Urinary bladder (tissue), 3 donors: ENCODE measurements at regions not wholly inside any gene's neighbourhood (a gene's known extent, or its start where the extent isn't known, plus 50 kb on each side); places are given as distances from the start of the nearest gene placed in this dataset.

Source experiments
- DNase-seq: peaks from one replicate; pipeline ENCODE4 v3.0.0-alpha.2; 2015; ENCODE audit errors: extremely low spot score
- H3K27ac ChIP-seq: one replicate; pipeline ENCODE4 v1.5.1; 2013; ENCODE audit warnings: low read depth, mild to moderate bottlenecking, moderate library complexity
- H3K36me3 ChIP-seq: one replicate; pipeline ENCODE4 v1.6.1; 2013; ENCODE audit warnings: mild to moderate bottlenecking, moderate library complexity; ENCODE audit not compliant: insufficient read depth
- H3K4me1 ChIP-seq: one replicate; pipeline ENCODE4 v1.6.1; 2013; ENCODE audit warnings: mild to moderate bottlenecking, moderate library complexity; ENCODE audit not compliant: insufficient read depth
- H3K4me3 ChIP-seq: one replicate; pipeline ENCODE4 v1.5.1; 2013; ENCODE audit warnings: low read depth, low read length
- WGBS: extraction: QIAGEN DNeasy Blood & Tissue Kit; methylation state at CpG from one replicate; pipeline ENCODE4 v1.1.7; 2013; 5-methylcytosine and 5-hydroxymethylcytosine counted together
- donor health status: healthy with polysubstance abuse.
- donor health status: healthy.

DNA sequence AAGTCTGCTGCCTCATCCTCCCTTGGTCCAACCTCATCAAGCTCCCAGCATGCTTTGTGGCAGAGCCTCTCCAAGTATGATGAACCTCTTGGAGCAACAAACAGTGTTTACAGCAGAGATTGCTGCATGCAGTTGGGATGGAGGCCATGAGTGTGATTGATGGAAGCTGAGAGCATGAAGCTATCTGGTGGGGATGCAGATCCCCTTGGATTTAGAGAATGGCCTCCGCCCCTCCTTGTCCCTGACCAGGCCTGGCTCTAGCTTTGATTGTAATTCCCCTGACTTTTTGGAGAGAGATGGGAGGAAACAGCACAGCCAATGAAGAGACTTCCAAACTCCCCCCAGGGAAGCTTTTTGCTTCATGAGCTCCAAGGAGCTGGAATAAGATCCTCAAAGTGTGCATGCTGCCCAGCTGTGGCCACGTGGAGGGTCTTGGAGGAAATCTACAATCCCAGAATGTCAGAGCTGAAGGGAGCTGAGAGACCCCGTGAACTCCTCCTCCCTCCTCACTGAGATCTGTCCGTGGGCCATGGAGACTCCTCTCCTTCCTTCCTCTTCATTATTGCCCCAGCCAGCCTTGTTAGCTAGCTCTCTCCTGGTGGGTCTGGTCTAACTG is 165.3 kb upstream of the USP24 start:
- Histone ChIP-seq H3K4me1 (no peaks in the 10 kb centered on the region), H3K4me3 (no peak overlapping the region), H3K27ac (no peak overlapping the region), H3K36me3 (no peaks in the 10 kb centered on the region)
- DNase-seq, result no peak
- WGBS, result 62% methylated on average over 4 of the region's 4 CpGs

DNA sequence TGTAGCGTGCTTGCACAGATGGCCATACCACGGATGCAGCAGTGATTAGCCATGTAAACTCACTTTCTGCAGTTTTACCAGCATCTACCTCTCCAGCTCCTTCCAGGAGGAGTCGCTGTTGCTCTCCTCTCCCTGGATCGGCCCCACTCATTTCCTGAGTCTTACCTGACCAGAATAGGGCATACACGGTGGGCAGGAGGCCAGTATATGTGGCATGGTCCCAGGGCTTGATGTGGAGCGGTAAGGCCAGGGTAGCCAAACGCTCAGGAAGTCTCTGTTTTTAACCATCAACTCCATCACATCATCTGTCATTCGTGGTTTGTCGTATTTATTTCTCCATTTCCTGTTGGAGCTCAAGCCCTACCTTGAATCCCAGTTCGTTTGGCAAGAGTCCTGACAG is 163.4 kb upstream of the USP24 start:
- no peak overlapping the region for H3K27ac ChIP-seq
- no peak for DNase-seq
- H3K4me3 ChIP-seq, result no peak overlapping the region
- 65% methylated on average over 10 of the region's 10 CpGs for WGBS
- no peaks in the 10 kb centered on the region for H3K4me1 ChIP-seq
- no peaks in the 10 kb centered on the region for H3K36me3 ChIP-seq

DNA sequence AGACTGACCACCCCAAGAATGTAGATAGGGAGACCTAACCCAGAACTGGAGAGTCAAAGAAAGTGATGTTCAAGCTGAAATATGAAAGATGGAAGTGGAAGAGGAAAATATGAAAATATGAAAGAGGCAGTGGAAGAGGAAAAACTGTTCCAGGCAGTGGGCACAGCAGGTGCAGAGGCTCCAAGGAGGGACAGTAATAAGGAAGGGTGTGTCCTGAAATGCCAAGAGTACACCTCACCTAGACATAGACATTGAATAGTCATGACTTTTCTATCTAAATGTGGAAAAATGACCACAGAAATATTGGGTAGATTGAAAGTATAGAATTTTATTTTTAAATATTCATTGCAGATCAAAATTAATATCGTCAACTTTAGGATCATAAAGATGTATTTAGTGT is 161.7 kb upstream of the USP24 start:
- Histone ChIP-seq H3K27ac (no peak overlapping the region), H3K4me3 (no peak overlapping the region), H3K36me3 (no peaks in the 10 kb centered on the region), H3K4me1 (no peaks in the 10 kb centered on the region)
- DNase-seq, result no peak
- 100% methylated on average over 1 of the region's 1 CpG for WGBS

- H3K4me1 ChIP-seq, result no peaks in the 10 kb centered on the region
- H3K4me3 ChIP-seq, result no peak overlapping the region
- H3K27ac ChIP-seq, result no peak overlapping the region
- no peak for DNase-seq
- no peaks in the 10 kb centered on the region for H3K36me3 ChIP-seq
- 40% methylated on average over 4 of the region's 4 CpGs for WGBS
These were observed 160.6 kb upstream of the USP24 start for GRCh38 chr1:55375617-55376258.

GRCh38 chr1:55374801-55375616 is 159.8 kb upstream of the USP24 start:
- Histone ChIP-seq H3K27ac (no peak overlapping the region), H3K36me3 (no peaks in the 10 kb centered on the region), H3K4me3 (no peak overlapping the region), H3K4me1 (no peaks in the 10 kb centered on the region)
- no peak for DNase-seq
- 74% methylated on average over 14 of the region's 14 CpGs for WGBS

DNA sequence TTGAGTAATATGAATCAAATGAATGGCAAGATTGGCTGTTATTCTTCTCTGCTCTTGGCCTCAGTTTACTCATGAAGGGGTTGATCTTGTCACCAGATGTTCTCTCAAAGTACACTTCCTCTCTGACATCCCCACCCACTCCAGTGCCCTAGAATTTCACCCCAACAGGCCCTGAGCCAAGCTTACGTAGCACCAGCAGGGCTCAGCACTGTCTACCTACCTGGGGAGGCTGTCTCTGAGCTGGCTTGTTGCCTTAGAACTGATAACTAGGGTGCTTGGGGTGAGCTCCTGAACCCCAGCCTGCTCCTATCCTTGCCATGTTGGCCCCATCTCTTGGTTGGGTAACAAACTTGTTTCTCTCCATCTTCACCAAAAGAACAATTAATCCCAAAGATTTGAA is 159.1 kb upstream of the USP24 start:
- H3K27ac ChIP-seq, result no peak overlapping the region
- no peaks in the 10 kb centered on the region for H3K4me1 ChIP-seq
- no peaks in the 10 kb centered on the region for H3K36me3 ChIP-seq
- 95% methylated on average over 1 of the region's 1 CpG for WGBS
- DNase-seq, result no peak
- no peak overlapping the region for H3K4me3 ChIP-seq

DNA sequence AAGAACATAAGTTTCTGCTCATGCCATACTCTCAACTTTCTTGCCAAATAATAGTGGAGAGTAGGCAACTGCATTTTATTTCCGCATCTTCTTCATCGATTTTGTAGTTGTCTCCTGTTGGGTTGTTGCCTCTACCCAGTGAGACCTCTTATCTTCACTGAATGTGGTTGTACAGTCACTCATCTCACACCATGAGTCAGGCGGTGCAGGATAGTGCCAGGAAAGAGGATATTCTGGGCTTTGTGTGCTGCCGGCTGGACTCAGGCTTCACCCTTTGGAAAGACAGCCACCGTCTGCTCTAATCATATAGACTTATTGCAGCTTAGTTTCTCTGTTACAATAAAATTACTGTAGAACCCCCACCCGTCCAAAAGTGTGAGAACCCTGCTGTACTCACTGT is 154.3 kb upstream of the USP24 start:
- Histone ChIP-seq H3K36me3 (no peaks in the 10 kb centered on the region), H3K4me3 (no peak overlapping the region), H3K27ac (no peak overlapping the region), H3K4me1 (no peaks in the 10 kb centered on the region)
- DNase-seq, result no peak
- 67% methylated on average over 6 of the region's 6 CpGs for WGBS

- DNase-seq, result no peak
- Histone ChIP-seq H3K4me3 (no peak overlapping the region), H3K4me1 (no peaks in the 10 kb centered on the region), H3K27ac (no peak overlapping the region), H3K36me3 (no peaks in the 10 kb centered on the region)
- WGBS, result 90% methylated on average over 3 of the region's 3 CpGs
These were observed 153.5 kb upstream of the USP24 start for GRCh38 chr1:55368698-55369097.

DNA sequence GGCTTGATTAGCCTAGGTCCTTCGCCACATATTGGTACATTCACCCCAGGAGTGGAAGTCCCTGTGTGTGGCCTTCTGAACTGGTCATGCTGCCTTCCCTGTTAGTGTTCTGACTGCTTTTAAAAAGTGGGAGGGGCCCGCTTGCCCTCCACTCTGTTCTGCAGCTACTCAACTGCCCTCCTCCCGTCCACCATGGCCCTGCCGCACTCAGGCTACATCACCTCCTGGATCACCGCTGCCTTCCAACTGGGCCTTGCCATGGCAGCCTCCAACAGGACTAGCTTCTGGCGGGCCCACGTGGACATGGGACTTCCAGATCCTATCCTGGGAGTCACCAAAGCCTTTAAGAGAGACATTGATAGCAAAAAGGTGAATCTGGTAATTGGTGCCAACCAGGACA is 152.1 kb upstream of the USP24 start:
- Histone ChIP-seq H3K4me1 (no peaks in the 10 kb centered on the region), H3K36me3 (no peaks in the 10 kb centered on the region), H3K4me3 (no peak overlapping the region), H3K27ac (no peak overlapping the region)
- 94% methylated on average over 7 of the region's 7 CpGs for WGBS
- no peak for DNase-seq

DNA sequence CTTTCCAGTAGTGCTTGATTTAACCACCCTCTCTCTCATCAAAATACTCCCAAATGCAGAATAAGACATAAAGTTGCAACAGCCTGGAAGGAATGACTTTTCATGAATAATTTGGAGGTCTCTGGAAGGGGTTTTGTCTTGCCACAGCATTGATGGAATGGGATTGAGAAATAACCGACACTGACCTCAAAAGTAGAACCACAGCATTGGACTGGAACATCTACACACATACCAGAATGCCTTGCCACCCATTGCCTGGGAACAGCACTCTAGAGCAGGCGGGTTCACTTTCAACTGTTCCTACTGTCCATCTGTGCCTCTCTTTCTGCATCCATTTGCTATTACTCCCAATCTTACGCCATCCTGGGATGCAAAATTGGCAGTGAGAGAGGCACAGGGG is 149.1 kb upstream of the USP24 start:
- 99% methylated on average over 3 of the region's 3 CpGs for WGBS
- Histone ChIP-seq H3K36me3 (no peaks in the 10 kb centered on the region), H3K4me3 (no peak overlapping the region), H3K27ac (no peak overlapping the region), H3K4me1 (no peaks in the 10 kb centered on the region)
- DNase-seq, result no peak

GRCh38 chr1:55363268-55363667 is 148.1 kb upstream of the USP24 start:
- 59% methylated on average over 1 of the region's 1 CpG for WGBS
- H3K36me3 ChIP-seq, result no peaks in the 10 kb centered on the region
- no peaks in the 10 kb centered on the region for H3K4me1 ChIP-seq
- H3K4me3 ChIP-seq, result no peak overlapping the region
- no peak overlapping the region for H3K27ac ChIP-seq
- no peak for DNase-seq

DNA sequence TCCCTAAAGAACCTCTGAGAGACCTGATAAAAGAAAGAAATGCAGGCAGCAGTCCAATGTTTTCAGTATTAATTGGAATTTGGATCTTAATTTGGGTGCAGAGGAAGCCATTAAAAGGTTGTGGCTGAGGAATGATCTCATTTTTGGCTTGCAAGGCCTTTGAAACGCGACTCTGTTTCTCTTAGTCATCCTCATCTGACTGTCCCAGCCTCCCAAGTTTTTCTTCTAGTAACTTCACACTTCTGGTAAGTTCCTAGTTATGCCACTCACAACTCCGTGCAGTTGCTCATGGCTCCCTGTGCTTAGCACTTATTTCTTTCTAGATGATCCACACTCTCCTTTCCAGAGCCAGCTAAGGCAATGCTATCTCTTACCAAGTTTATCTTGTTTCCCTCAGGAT is 147.4 kb upstream of the USP24 start:
- DNase-seq, result no peak
- WGBS, result 24% methylated on average over 3 of the region's 3 CpGs
- H3K4me3 ChIP-seq, result no peak overlapping the region
- peak overlapping the region; percentile 35 for H3K27ac ChIP-seq
- H3K4me1 ChIP-seq, result no peaks in the 10 kb centered on the region
- H3K36me3 ChIP-seq, result no peaks in the 10 kb centered on the region

- Histone ChIP-seq H3K36me3 (no peaks in the 10 kb centered on the region), H3K4me1 (no peaks in the 10 kb centered on the region), H3K4me3 (no peak overlapping the region), H3K27ac (no peak overlapping the region)
- 90% methylated on average over 3 of the region's 3 CpGs for WGBS
- DNase-seq, result no peak
These were observed 144.4 kb upstream of the USP24 start for GRCh38 chr1:55359611-55360010.

- no peak for DNase-seq
- Histone ChIP-seq H3K27ac (no peak overlapping the region), H3K36me3 (no peaks in the 10 kb centered on the region), H3K4me3 (no peak overlapping the region), H3K4me1 (no peaks in the 10 kb centered on the region)
These were observed 143.4 kb upstream of the USP24 start for GRCh38 chr1:55358581-55358980.
